HFFc6 (cell line): ENCODE measurements at regions not wholly inside any gene's neighbourhood (a gene's known extent, or its start where the extent isn't known, plus 50 kb on each side); places are given as distances from the start of the nearest gene placed in this dataset.

ENCODE experiments used
- DNase-seq: peaks from one replicate; pipeline ENCODE4 v3.0.0-alpha.2; 2018
- H3K27ac Mint-ChIP-seq: 2 replicates; pipeline ENCODE4 v1.8.0; 2020; ENCODE audit warnings: mild to moderate bottlenecking, mixed read lengths
- H3K27me3 Mint-ChIP-seq: 2 replicates; pipeline ENCODE4 v1.8.0; 2021; ENCODE audit warnings: mild to moderate bottlenecking, moderate library complexity, mixed read lengths; ENCODE audit not compliant: insufficient read depth
- H3K36me3 Mint-ChIP-seq: 2 replicates; pipeline ENCODE4 v1.8.0; 2021; ENCODE audit warnings: low read depth, mixed read lengths
- H3K4me1 Mint-ChIP-seq: 2 replicates; pipeline ENCODE4 v1.8.0; 2020; ENCODE audit warnings: low read depth, mixed read lengths
- H3K4me3 Mint-ChIP-seq: 2 replicates; pipeline ENCODE4 v1.8.0; 2020; ENCODE audit warnings: mild to moderate bottlenecking, moderate library complexity, mixed read lengths
- H3K9me3 Mint-ChIP-seq: 2 replicates; pipeline ENCODE4 v1.8.0; 2020; ENCODE audit warnings: mild to moderate bottlenecking, mixed read lengths
- TF ChIP-seq, protein P1 (sequence below): fragments of 200-600 bp; sonication (generic); IDR thresholded peaks from 2 replicates; pipeline ENCODE4 v1.5.0; 2021; ENCODE audit warnings: antibody characterized with exemption, mild to moderate bottlenecking

DNA sequence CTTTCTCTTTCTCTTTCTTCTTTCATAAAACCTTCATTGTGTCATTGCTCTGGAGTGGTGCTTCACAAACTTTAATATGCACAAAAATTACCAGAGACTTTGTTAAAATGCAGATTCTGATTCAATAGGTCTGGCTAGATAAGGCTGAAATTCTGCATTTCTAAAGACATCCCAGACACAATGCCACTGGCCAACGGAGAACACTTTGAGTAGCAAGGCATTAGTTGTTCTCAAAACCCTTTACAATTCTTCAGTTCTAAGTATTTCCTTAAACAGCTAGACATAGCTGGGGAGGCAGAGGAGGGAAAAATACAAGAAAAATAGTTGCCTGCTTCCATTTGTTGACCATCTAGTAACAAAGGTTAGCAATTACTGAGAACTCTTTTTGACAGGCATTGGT, 101.8 kb upstream of the PIK3C3 start:
- Mint-ChIP-seq H3K9me3 (no peaks in the 10 kb centered on the region), H3K36me3 (no peaks in the 10 kb centered on the region), H3K27me3 (peaks cover 16% of the 10 kb centered on the region), H3K4me3 (no peak overlapping the region), H3K4me1 (no peaks in the 10 kb centered on the region), H3K27ac (no peak overlapping the region)
- DNase-seq = no peak
- TF ChIP-seq, protein P1, sequence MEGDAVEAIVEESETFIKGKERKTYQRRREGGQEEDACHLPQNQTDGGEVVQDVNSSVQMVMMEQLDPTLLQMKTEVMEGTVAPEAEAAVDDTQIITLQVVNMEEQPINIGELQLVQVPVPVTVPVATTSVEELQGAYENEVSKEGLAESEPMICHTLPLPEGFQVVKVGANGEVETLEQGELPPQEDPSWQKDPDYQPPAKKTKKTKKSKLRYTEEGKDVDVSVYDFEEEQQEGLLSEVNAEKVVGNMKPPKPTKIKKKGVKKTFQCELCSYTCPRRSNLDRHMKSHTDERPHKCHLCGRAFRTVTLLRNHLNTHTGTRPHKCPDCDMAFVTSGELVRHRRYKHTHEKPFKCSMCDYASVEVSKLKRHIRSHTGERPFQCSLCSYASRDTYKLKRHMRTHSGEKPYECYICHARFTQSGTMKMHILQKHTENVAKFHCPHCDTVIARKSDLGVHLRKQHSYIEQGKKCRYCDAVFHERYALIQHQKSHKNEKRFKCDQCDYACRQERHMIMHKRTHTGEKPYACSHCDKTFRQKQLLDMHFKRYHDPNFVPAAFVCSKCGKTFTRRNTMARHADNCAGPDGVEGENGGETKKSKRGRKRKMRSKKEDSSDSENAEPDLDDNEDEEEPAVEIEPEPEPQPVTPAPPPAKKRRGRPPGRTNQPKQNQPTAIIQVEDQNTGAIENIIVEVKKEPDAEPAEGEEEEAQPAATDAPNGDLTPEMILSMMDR = no peak

DNA sequence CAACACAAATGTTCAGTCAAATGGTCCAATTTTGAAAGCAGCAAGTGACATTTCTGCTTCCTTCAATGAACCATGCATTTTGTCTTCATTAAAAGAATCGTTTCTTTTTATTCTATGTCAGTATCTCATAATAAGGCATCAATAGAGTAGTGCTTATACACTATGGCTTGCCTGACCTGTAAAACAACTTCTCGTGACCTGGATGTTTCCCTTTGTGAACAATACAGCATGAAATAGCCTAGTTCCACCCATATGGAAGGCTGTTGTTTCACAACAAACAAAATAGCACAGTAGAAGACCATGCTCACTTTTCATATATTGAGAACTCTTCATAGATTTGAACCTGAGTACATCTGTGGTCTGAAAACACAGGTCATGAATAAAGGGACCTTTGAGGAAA, 104.3 kb upstream of the PIK3C3 start:
- TF ChIP-seq, protein P1 = no peak
- Mint-ChIP-seq H3K27ac (no peak overlapping the region), H3K4me3 (no peak overlapping the region), H3K4me1 (no peaks in the 10 kb centered on the region), H3K36me3 (no peaks in the 10 kb centered on the region), H3K9me3 (no peaks in the 10 kb centered on the region), H3K27me3 (peaks cover 19% of the 10 kb centered on the region)
- no peak for DNase-seq

DNA sequence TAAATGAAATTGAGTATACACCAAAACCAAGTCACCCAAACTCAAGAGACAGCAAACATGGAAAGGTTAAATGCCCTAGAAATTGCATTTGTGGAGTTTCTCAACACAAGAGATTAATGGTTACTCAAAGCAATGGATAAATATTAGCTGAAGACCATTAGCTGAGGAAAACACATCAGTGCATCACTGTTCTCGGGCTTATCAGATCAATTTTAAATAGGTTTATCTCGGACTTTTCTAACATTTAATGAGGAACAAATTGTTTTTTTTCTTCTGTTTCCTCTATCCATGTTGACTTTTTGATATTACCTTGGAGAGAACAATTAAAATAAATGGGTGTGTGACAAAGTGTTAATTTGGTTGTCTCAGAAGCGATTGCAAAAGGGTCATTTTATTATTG, 105.4 kb upstream of the PIK3C3 start:
- Mint-ChIP-seq H3K4me3 (no peak overlapping the region), H3K27ac (no peak overlapping the region), H3K27me3 (peaks cover 19% of the 10 kb centered on the region), H3K9me3 (no peaks in the 10 kb centered on the region), H3K36me3 (no peaks in the 10 kb centered on the region), H3K4me1 (no peaks in the 10 kb centered on the region)
- no peak for DNase-seq
- TF ChIP-seq, protein P1 = no peak

DNA sequence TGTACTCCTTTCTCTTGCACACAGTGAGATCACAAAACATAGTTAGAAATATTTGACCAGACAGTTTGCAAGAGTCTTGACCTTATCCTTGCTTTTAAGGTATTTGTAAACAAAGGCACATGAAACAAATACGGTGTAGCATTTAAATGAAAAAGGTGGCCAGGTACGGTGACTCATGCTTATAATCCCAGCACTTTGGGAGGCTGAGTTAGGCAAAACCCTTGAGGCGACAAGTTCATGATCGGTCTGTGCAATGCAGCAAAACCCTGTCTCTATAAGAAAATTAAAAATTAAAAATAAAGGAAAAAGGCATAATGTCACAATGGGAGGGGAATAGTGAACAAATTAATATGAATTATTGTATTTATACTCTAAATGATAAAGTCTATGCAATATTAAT, 109.5 kb upstream of the PIK3C3 start:
- H3K4me1 Mint-ChIP-seq = no peaks in the 10 kb centered on the region
- no peak overlapping the region for H3K27ac Mint-ChIP-seq
- DNase-seq = no peak
- H3K36me3 Mint-ChIP-seq = no peaks in the 10 kb centered on the region
- peaks cover 21% of the 10 kb centered on the region for H3K27me3 Mint-ChIP-seq
- TF ChIP-seq, protein P1 = no peak
- no peak overlapping the region for H3K4me3 Mint-ChIP-seq
- no peaks in the 10 kb centered on the region for H3K9me3 Mint-ChIP-seq

DNA sequence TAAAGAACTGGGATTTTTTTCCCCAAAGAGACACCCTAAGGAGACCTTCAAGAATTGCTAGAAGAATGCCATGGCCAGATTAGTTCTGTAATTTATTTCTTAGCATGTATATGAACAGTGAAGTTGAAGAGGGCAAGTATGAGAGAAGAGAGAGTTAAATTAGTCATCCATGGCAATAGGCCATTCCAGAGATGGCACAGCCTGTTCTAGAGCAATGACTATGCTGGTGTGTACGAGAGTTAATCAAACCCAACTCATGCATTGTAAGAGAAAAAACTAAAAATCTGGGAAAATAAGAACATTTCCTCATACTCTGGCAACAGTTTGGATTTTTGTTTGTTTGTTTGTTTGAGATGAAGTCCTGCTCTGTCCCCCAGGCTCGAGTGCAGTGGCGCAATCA, 112.1 kb upstream of the PIK3C3 start:
- Mint-ChIP-seq H3K4me1 (no peaks in the 10 kb centered on the region), H3K9me3 (no peaks in the 10 kb centered on the region), H3K27me3 (peaks cover 12% of the 10 kb centered on the region), H3K27ac (no peak overlapping the region), H3K36me3 (no peaks in the 10 kb centered on the region), H3K4me3 (no peak overlapping the region)
- TF ChIP-seq, protein P1 = no peak
- peak; percentile 0 for DNase-seq
